T-helper 1 cell treated with Interleukin-12 subunit alpha and Interleukin-12 subunit beta and Interleukin-4 antibody, amounts not matched to agents 30 μg/mL and 1 μg/mL, for 36 hours (primary cell): ENCODE measurements at regions not wholly inside any gene's neighbourhood (a gene's known extent, or its start where the extent isn't known, plus 50 kb on each side); places are given as distances from the start of the nearest gene placed in this dataset.

Source experiments
- H3K27ac Mint-ChIP-seq: one replicate; pipeline ENCODE4 v1.8.0; 2021; ENCODE audit warnings: mild to moderate bottlenecking, mixed read lengths
- H3K27me3 Mint-ChIP-seq: one replicate; pipeline ENCODE4 v1.8.0; 2021; ENCODE audit warnings: low read depth, mixed read lengths
- H3K36me3 Mint-ChIP-seq: one replicate; pipeline ENCODE4 v1.8.0; 2021; ENCODE audit warnings: low read depth, mixed read lengths
- H3K4me1 Mint-ChIP-seq: one replicate; pipeline ENCODE4 v1.8.0; 2021; ENCODE audit warnings: low read depth, mixed read lengths
- H3K4me3 Mint-ChIP-seq: one replicate; pipeline ENCODE4 v1.8.0; 2021; ENCODE audit warnings: mild to moderate bottlenecking, moderate library complexity, mixed read lengths
- H3K9me3 Mint-ChIP-seq: one replicate; pipeline ENCODE4 v1.8.0; 2021; ENCODE audit warnings: mixed read lengths

DNA sequence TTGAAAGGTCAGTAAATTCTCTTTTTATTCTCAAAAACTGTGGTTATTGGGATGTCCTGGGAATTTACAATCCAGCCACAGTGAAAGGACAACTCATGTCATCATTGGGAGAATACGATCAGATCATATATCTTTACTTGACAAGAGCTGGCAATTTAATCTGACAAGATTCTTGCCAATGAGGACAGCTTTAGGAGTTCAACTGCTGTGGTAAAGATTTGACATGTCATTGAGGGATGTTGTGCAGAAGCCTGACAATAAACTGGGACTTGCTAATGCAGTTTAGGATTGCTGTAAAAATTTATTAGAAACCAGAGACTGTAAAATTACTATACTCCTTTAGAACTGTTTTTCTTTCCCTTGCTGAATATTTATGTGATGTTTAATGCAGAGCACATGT, 1131.0 kb downstream of the MAT2B start:
- no peak overlapping the region for H3K4me3 Mint-ChIP-seq
- no peaks in the 10 kb centered on the region for H3K36me3 Mint-ChIP-seq
- no peaks in the 10 kb centered on the region for H3K9me3 Mint-ChIP-seq
- H3K27ac Mint-ChIP-seq = no peak overlapping the region
- no peaks in the 10 kb centered on the region for H3K4me1 Mint-ChIP-seq
- no peaks in the 10 kb centered on the region for H3K27me3 Mint-ChIP-seq

DNA sequence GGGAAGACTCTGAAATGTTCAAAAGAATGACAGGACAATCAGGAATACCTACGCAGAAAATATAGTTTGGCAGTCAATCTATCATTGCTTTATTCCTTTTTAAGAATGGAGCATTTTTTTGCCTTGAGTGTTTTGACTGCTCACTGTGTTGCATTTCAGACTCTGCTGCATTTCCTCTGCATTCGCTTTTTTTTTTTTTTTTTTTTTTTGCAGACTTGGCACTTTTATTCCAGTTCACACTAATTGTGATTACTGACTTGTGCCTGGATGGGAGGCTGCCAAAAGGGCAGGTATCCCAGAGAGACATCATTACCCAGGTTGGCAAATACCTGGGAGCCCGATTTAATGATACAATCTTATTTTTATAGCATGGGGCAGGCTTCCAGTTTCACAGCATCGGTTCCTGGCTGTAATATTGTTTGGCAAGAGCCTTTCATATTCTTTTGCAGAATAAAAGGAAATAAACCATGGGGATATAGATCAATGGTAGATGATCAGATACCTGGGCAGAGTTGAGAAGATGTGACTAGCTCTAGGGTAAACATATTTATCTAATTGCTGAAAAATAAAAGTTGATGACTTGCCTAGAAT, 1132.6 kb downstream of the MAT2B start:
- Mint-ChIP-seq H3K27me3 (no peaks in the 10 kb centered on the region), H3K4me1 (no peaks in the 10 kb centered on the region), H3K9me3 (no peaks in the 10 kb centered on the region), H3K27ac (no peak overlapping the region), H3K4me3 (no peak overlapping the region), H3K36me3 (no peaks in the 10 kb centered on the region)

DNA sequence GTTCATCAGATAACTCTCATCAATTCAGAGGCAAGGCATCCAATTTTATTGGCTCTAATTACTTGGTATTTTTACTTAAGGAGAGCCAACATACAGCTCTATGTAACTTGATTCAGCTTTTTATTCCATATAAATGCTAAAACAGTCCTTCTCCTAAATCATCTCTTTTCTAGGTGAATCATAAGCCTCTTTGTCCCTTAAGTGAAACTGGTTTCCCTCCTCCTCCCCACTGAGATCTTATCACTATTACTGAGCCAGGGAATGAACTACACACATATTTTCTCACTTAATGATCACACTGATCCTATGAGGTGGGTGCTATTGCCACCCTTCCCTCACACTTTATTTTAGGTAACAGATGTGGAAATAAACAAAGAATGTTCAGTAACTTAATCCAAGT, 1143.8 kb downstream of the MAT2B start:
- Mint-ChIP-seq H3K27ac (no peak overlapping the region), H3K4me3 (no peak overlapping the region), H3K27me3 (no peaks in the 10 kb centered on the region), H3K36me3 (no peaks in the 10 kb centered on the region), H3K4me1 (no peaks in the 10 kb centered on the region), H3K9me3 (peaks cover 7% of the 10 kb centered on the region)

DNA sequence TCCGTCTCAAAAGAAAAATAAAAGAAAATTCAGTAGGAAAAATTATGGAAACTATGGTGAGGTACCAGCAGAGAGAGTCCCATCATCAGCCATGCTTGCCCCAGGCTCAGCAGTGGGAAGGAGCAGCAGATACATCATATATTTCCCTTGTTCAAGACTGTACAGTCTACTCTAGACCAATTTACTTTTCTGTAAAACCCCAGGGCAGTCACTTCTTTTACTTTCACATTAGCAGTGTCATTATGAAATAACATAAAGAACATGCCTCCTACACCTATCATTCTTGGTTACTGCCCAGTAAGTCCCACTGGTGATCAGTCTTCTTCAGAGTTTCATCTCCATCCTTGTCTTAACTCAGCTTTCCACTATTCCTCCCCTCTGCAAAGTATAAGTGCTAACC, 1145.0 kb downstream of the MAT2B start:
- Mint-ChIP-seq H3K9me3 (peaks cover 4% of the 10 kb centered on the region), H3K27ac (no peak overlapping the region), H3K4me3 (no peak overlapping the region), H3K36me3 (no peaks in the 10 kb centered on the region), H3K27me3 (no peaks in the 10 kb centered on the region), H3K4me1 (no peaks in the 10 kb centered on the region)

DNA sequence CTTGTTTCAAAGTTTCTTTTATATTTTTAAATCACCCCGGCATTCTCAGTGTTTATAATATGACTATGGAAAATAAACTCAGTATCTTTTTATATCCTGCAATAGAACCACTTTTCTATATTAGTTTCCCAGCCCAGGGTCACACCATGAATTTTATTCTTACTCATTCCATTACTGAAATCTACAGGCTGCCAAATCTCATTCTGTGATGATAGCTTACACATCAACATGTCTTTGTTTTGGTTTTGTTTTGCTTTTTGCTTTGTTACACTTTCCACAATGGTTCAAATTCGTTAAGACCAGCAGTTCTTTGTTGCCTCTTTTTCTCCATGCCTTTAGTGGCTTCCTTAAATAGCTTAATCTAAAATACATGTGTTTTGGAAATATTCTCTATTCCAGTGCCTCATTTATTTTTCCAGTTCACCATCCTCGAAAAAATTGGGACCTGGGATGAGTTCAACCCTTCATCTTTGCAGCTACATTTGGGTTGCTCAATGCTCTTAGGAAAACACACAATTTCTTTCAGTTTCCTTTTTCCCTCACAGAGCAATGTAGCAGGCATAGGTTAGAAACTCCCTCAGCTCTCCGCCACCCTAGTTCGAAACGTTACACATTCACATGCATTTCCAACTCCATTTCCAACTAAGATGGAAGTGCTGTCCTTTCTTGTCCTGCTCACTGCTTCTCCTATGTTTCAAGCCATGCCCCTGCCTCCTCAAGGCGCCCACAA, 1146.3 kb downstream of the MAT2B start:
- H3K9me3 Mint-ChIP-seq = peaks cover 4% of the 10 kb centered on the region
- H3K4me3 Mint-ChIP-seq = no peak overlapping the region
- no peak overlapping the region for H3K27ac Mint-ChIP-seq
- no peaks in the 10 kb centered on the region for H3K4me1 Mint-ChIP-seq
- no peaks in the 10 kb centered on the region for H3K27me3 Mint-ChIP-seq
- no peaks in the 10 kb centered on the region for H3K36me3 Mint-ChIP-seq

DNA sequence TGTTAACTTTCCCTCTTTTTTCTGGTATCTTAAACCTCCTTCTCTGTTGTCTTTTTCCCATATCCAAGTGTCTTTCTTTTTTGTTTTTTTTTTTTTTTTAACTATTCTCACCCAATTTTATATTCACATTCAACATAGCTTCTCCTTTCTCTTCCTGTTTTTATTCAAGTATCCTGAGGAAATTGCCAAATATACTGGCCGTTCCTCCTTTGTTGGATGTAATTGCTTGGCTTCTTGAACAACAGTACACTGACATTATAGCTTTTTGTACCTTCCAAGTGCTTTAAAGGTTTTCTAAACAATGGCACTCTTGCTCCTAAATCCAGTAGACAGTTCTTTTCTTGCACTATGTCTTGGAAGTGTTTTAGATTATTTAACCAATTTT, 1146.8 kb downstream of the MAT2B start:
- H3K27ac Mint-ChIP-seq = no peak overlapping the region
- H3K36me3 Mint-ChIP-seq = no peaks in the 10 kb centered on the region
- no peaks in the 10 kb centered on the region for H3K27me3 Mint-ChIP-seq
- H3K4me1 Mint-ChIP-seq = no peaks in the 10 kb centered on the region
- peaks cover 4% of the 10 kb centered on the region for H3K9me3 Mint-ChIP-seq
- no peak overlapping the region for H3K4me3 Mint-ChIP-seq

DNA sequence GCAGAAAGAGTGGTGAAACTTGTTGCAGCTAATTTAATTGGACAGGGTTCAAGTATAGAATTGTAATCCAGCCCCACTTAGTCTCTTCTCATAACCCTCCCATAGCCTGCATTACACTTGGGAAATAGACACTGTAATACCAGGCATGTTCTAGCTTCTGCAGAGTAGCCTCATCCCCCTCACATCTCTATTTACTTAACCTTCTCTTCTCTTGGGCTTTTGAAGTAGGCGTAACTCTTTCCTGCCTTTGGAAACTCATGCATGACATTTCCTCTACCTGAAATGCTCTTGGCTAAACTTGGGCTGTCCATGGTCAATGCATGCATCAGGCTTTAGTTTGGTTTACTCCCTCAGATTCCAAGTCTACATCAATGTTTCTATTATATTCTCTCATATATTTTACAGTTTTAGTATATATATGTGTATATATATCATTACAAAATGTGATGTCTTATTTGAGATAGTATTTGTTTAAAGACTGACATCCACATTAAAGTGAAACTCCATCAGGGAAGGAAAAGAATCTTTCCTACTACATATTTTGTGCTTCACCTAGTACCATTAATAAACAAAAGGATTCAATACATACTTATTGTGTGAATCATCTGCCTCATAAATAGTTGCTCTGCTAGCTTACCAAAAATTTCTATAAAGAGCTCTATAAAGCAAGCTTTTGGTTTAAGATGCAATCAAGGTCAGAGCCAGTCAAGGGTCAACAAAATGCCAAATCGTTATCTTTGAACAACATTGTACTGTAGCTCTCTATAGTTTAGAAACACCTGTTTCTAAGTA, 1158.0 kb downstream of the MAT2B start:
- no peaks in the 10 kb centered on the region for H3K9me3 Mint-ChIP-seq
- no peaks in the 10 kb centered on the region for H3K4me1 Mint-ChIP-seq
- no peaks in the 10 kb centered on the region for H3K36me3 Mint-ChIP-seq
- no peaks in the 10 kb centered on the region for H3K27me3 Mint-ChIP-seq
- H3K27ac Mint-ChIP-seq = no peak overlapping the region
- H3K4me3 Mint-ChIP-seq = no peak overlapping the region

DNA sequence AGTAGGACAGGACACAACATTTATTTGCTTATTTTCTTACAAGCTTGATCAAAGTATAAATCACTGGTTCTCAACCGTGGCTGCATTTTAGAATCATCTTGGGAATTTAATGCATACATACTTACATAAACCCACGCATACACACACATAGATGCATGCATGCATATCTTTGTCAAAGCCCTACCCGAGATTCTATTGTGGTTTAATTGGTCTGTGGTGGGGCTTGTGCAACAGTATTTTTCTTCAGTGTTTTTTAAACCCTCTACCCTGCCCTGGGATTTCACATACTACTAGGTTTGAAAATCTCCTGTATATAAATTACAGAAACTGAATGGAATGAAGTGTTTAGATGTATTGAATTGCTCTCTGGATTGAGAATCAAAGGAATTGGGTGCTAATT, 1166.2 kb downstream of the MAT2B start:
- Mint-ChIP-seq H3K27me3 (no peaks in the 10 kb centered on the region), H3K27ac (no peak overlapping the region), H3K4me3 (no peak overlapping the region), H3K36me3 (no peaks in the 10 kb centered on the region), H3K4me1 (no peaks in the 10 kb centered on the region), H3K9me3 (no peaks in the 10 kb centered on the region)

DNA sequence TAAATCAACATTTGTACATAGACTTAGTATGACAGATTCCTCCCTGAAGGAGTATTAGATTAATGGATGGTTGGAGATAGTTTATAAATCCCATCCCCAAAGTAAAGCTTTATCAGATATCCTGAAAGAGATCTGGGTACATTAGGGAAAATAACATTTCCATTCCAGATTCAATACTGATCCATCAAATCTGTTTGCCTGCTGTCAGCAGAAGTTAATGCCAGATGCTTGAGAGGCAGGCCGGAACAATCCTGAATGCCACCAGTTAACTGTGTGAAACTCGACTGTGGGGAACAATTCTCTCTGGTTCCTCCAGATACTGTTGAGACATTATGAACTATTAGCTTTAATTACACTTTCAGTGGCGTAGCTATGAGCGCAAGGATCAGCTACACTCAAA, 1166.8 kb downstream of the MAT2B start:
- Mint-ChIP-seq H3K27ac (no peak overlapping the region), H3K36me3 (no peaks in the 10 kb centered on the region), H3K9me3 (no peaks in the 10 kb centered on the region), H3K4me3 (no peak overlapping the region), H3K27me3 (no peaks in the 10 kb centered on the region), H3K4me1 (no peaks in the 10 kb centered on the region)

DNA sequence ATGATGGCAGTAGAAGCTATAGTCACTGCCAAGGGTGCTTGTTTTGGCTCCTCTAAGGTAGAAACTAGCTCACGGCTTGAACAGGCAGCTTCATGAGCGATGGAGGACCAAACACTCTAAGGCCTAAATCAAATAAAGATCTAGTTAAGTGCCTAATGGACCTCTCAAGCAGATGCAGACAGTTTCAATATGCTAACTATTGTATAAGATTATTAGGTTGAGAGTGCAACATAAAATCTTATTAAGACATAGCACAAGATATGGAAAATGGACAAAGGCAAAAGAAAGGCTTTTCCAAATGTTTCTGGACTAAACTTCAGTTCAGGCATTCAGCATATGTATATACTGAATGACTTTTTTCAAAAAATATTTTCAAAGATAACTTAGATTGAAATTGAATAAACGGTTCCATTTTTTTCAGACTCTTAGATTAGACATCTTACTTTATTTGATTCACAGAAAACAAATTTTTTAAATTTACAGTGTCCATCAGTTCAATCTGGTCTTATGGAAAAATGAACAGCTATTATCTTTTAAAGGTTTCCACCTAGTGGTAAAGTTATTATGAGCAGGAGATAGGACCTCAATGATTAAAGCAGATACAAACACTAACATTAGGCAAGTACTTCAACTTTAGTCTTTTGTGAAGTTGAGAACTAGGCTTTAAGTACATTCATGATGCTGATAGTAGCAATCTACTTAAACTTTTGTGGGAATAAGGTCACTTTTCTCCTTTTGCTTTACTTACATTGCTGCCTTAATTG, 1167.7 kb downstream of the MAT2B start:
- no peaks in the 10 kb centered on the region for H3K36me3 Mint-ChIP-seq
- H3K27me3 Mint-ChIP-seq = no peaks in the 10 kb centered on the region
- no peaks in the 10 kb centered on the region for H3K4me1 Mint-ChIP-seq
- H3K9me3 Mint-ChIP-seq = no peaks in the 10 kb centered on the region
- no peak overlapping the region for H3K4me3 Mint-ChIP-seq
- no peak overlapping the region for H3K27ac Mint-ChIP-seq

DNA sequence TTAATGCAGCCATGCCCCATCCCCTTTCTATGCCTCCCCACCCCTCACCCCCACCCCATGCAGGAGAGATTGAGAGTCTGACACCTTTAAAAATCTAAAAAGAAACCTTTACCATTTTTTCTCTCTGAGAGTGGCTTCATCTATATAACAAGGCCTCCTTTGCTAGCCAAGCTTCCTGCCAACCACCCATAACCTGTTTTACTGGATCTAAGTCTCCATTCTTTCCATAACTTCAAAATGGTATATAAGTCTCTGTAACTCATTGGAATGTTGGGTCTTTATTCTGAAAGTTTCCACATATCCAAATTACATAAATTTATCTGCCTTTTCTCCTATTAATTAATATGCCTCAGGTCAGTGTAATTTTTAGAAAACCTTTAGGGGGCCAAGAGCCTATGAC, 1174.0 kb downstream of the MAT2B start:
- Mint-ChIP-seq H3K27me3 (no peaks in the 10 kb centered on the region), H3K36me3 (no peaks in the 10 kb centered on the region), H3K27ac (no peak overlapping the region), H3K9me3 (no peaks in the 10 kb centered on the region), H3K4me3 (no peak overlapping the region), H3K4me1 (no peaks in the 10 kb centered on the region)

DNA sequence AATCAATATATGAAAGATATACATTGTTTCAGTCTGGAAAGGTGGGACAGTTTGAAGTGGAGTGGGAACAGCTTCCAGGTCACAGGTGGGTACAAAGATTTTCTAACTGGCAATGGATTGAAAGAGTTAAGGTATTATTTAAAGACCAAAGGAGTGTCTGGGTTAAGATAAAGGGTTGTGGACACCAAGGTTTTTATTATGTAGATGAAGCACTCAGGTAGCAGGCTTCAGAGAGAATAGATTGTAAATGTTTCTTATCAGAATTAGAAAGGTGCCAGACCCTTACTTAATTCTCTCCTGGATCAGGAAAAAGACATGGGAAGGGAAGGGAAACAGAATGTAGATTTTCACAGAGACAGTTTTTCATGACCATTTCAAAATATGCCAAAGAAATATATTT, 1174.8 kb downstream of the MAT2B start:
- no peaks in the 10 kb centered on the region for H3K27me3 Mint-ChIP-seq
- no peaks in the 10 kb centered on the region for H3K4me1 Mint-ChIP-seq
- H3K36me3 Mint-ChIP-seq = no peaks in the 10 kb centered on the region
- no peak overlapping the region for H3K4me3 Mint-ChIP-seq
- H3K27ac Mint-ChIP-seq = no peak overlapping the region
- H3K9me3 Mint-ChIP-seq = no peaks in the 10 kb centered on the region

DNA sequence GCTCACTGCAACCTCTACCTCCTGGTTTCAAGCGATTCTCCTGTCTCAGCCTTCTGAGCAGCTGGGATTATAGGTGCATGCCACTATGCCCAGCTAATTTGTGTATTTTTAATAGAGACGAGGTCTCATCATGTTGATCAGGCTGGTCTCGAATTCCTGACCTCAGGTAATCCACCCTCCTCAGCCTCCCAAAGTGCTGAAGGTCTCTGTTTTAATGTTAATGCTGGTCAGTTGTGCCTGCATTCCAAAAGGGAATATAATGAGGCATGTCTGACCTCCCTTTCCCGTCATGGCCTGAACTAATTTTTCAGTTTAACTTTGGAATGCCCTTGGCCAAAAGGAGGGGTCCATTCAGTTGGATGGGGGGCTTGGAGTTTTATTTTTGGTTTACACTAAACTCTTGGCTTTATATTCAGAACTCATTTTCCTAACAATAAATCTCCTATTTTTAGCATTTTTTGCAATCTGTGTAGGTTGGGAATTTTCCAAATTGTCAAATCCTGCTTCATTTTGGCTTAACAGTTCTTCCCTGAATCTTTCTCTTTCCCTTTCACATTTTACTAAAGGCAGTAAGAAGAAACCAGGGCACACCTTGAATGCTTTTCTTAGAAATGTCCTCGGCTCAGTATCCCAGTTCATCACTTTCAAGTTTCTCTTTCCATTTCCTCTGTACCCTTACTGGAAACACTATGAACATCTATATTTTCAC, 1175.5 kb downstream of the MAT2B start:
- Mint-ChIP-seq H3K27me3 (no peaks in the 10 kb centered on the region), H3K36me3 (no peaks in the 10 kb centered on the region), H3K4me1 (no peaks in the 10 kb centered on the region), H3K27ac (no peak overlapping the region), H3K4me3 (no peak overlapping the region), H3K9me3 (no peaks in the 10 kb centered on the region)

DNA sequence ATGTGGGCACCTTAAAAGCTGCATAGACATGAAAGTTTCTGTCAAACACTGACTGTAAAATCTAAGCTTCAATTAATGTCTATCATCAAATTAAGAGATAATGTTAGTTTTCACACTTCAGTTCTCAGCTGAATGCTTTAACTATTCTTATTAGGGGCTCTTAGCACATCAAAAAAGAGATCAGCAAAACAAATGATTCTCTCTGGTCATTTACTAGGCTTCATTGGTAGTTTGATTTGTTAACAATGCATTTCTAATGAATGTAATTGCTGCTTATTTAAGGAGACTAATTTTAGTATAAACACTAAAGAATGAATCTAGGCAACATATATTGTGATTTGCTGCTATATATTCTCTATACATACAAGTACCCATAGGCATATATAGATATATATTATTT, 1182.0 kb downstream of the MAT2B start:
- Mint-ChIP-seq H3K27ac (no peak overlapping the region), H3K9me3 (no peaks in the 10 kb centered on the region), H3K27me3 (no peaks in the 10 kb centered on the region), H3K4me1 (no peaks in the 10 kb centered on the region), H3K4me3 (no peak overlapping the region), H3K36me3 (no peaks in the 10 kb centered on the region)
